IMR-90 (cell line): ENCODE measurements at regions not wholly inside any gene's neighbourhood (a gene's known extent, or its start where the extent isn't known, plus 50 kb on each side); places are given as distances from the start of the nearest gene placed in this dataset.

ENCODE experiments used
- ATAC-seq: fragments of 200-7000 bp; cut with Tn5 transposase; 2 replicates; pipeline ENCODE4 v1.9.1; 2020; ENCODE audit warnings: low read depth, mild to moderate bottlenecking, moderate library complexity
- BruUV-seq: library from RNA; stranded (reverse); fragments of 400-500 nt; replicated peaks from 2 replicates; lab custom pipeline; 2021; lab: Mats Ljungman, UMichigan
- CTCF ChIA-PET: fragments of 300-600 bp; formaldehyde crosslinking; extraction: SDS; loops from one replicate; lab custom pipeline; 2021; ENCODE audit warnings: antibody characterized with exemption; lab: Yijun Ruan, JAX
- POLR2A ChIA-PET: fragments of 300-600 bp; sonication (Branson Sonifier 250); formaldehyde crosslinking; loops from one replicate; lab custom pipeline; 2022; ENCODE audit warnings: antibody characterized with exemption; ENCODE audit not compliant: unreplicated experiment; lab: Charles Lee
- DNase-seq: peaks from one replicate; pipeline ENCODE4 v3.0.0; 2013
- H2AFZ ChIP-seq: replicated peaks from 2 replicates; pipeline ENCODE3; 2013; ENCODE audit warnings: low read length, mild to moderate bottlenecking; ENCODE audit not compliant: poor library complexity
- H2AK5ac ChIP-seq: 2 replicates; pipeline ENCODE4 v1.6.1; 2013; ENCODE audit warnings: low read depth, low read length, inconsistent platforms
- H2AK9ac ChIP-seq: replicated peaks from 2 replicates; pipeline ENCODE3; 2013; ENCODE audit warnings: mild to moderate bottlenecking, low read depth, low read length, moderate library complexity; ENCODE audit not compliant: poor library complexity
- H2BK120ac ChIP-seq: 2 replicates; pipeline ENCODE4 v1.6.1; 2013; ENCODE audit warnings: low read depth, low read length, inconsistent platforms
- H2BK15ac ChIP-seq: 3 replicates; pipeline ENCODE4 v1.6.1; 2013; ENCODE audit warnings: low read depth, low read length, inconsistent platforms
- H2BK20ac ChIP-seq: 2 replicates; pipeline ENCODE4 v1.6.1; 2013; ENCODE audit warnings: low read depth, mild to moderate bottlenecking, inconsistent platforms, low read length, moderate library complexity
- H2BK5ac ChIP-seq: 2 replicates; pipeline ENCODE4 v1.6.1; 2013; ENCODE audit warnings: mild to moderate bottlenecking, low read depth, low read length, inconsistent platforms; ENCODE audit not compliant: poor library complexity, severe bottlenecking
- H3K14ac ChIP-seq: replicated peaks from 2 replicates; pipeline ENCODE4 v1.6.1; 2013; ENCODE audit warnings: low read depth, low read length, inconsistent platforms
- H3K18ac ChIP-seq: 2 replicates; pipeline ENCODE4 v1.6.1; 2013; ENCODE audit warnings: low read depth, low read length, control low read depth
- H3K23ac ChIP-seq: 2 replicates; pipeline ENCODE4 v1.6.1; 2013; ENCODE audit warnings: low read depth, low read length, inconsistent platforms
- H3K27ac ChIP-seq: 2 replicates; pipeline ENCODE4 v1.5.1; 2013; ENCODE audit warnings: mild to moderate bottlenecking, control low read depth, low read length; ENCODE audit not compliant: insufficient read depth
- H3K27me3 ChIP-seq: 2 replicates; pipeline ENCODE4 v1.6.1; 2013; ENCODE audit warnings: low read length; ENCODE audit not compliant: control insufficient read depth, insufficient read depth
- H3K36me3 ChIP-seq: 2 replicates; pipeline ENCODE4 v1.6.1; 2013; ENCODE audit warnings: low read length, mixed read lengths; ENCODE audit not compliant: control insufficient read depth, insufficient read depth
- H3K4ac ChIP-seq: 2 replicates; pipeline ENCODE4 v1.6.1; 2013; ENCODE audit warnings: low read depth, low read length, inconsistent platforms
- H3K4me1 ChIP-seq: 2 replicates; pipeline ENCODE4 v1.6.1; 2013; ENCODE audit warnings: low read length, mixed read lengths; ENCODE audit not compliant: control insufficient read depth, insufficient read depth
- H3K4me2 ChIP-seq: 2 replicates; pipeline ENCODE4 v1.6.1; 2013; ENCODE audit warnings: low read depth, mild to moderate bottlenecking, control low read depth, low read length, moderate library complexity
- H3K4me3 ChIP-seq: 2 replicates; pipeline ENCODE4 v1.5.1; 2013; ENCODE audit warnings: low read depth, mild to moderate bottlenecking, control low read depth, low read length, moderate library complexity; ENCODE audit not compliant: insufficient read depth
- H3K56ac ChIP-seq: 2 replicates; pipeline ENCODE4 v1.6.1; 2013; ENCODE audit warnings: low read length, inconsistent platforms; ENCODE audit not compliant: insufficient read depth; ENCODE audit errors: extremely low read depth
- H3K79me1 ChIP-seq, 2 experiments: 2 replicates each; pipeline ENCODE4 v1.6.1; 2013; ENCODE audit warnings: low read length in 2 of 2, inconsistent platforms in 1 of 2, low read depth in 1 of 2
- H3K9ac ChIP-seq: 2 replicates; pipeline ENCODE4 v1.6.1; 2013; ENCODE audit warnings: low read depth, low read length, control low read depth
- H3K9me1 ChIP-seq: 2 replicates; pipeline ENCODE4 v1.6.1; 2013; ENCODE audit warnings: low read length, inconsistent platforms; ENCODE audit not compliant: insufficient read depth
- H3K9me3 ChIP-seq: 2 replicates; pipeline ENCODE4 v1.6.1; 2013; ENCODE audit warnings: low read length; ENCODE audit not compliant: control insufficient read depth, insufficient read depth
- H4K20me1 ChIP-seq: 2 replicates; pipeline ENCODE4 v1.6.1; 2013; ENCODE audit warnings: low read length, inconsistent platforms; ENCODE audit not compliant: insufficient read depth
- H4K5ac ChIP-seq: 2 replicates; pipeline ENCODE4 v1.6.1; 2013; ENCODE audit warnings: mild to moderate bottlenecking, low read depth, low read length, control low read depth
- H4K8ac ChIP-seq, 2 experiments: 2 replicates each; pipeline ENCODE4 v1.6.1; 2013; ENCODE audit warnings: low read depth in 2 of 2, low read length in 2 of 2, control low read depth in 1 of 2, inconsistent platforms in 1 of 2
- H4K91ac ChIP-seq: 2 replicates; pipeline ENCODE4 v1.6.1; 2013; ENCODE audit warnings: low read depth, low read length, inconsistent platforms; ENCODE audit not compliant: insufficient read depth
- CTCF ChIP-seq: conservative IDR thresholded peaks from 2 replicates; pipeline ENCODE4 v1.5.1; 2012; ENCODE audit warnings: mild to moderate bottlenecking, low read depth, low read length, improper control_type of control experiment
- FOS ChIP-seq: fragments of 150-350 bp; IDR thresholded peaks from 2 replicates; pipeline ENCODE4 v1.6.1; 2016; ENCODE audit warnings: low read depth, low read length
- NFE2L2 ChIP-seq: fragments of 150-350 bp; IDR thresholded peaks from 2 replicates; pipeline ENCODE4 v1.6.1; 2016; ENCODE audit warnings: low read depth, mild to moderate bottlenecking, low read length
- WGBS, 2 experiments: methylation state at CpG; one replicate each; pipeline versions ENCODE4 v1.1.5 to v1.1.7; 2013; ENCODE audit warnings: missing lambda C conversion rate in 2 of 2; ENCODE audit not compliant: insufficient read length in 1 of 2; ENCODE audit errors: extremely low coverage in 2 of 2; 5-methylcytosine and 5-hydroxymethylcytosine counted together
- dilution Hi-C: fragments of 300-500 bp; cut with HindIII; formaldehyde crosslinking; loops from one replicate; pipeline ENCODE4 v1.14.3; 2018; ENCODE audit warnings: low sequenced_read_pairs; ENCODE audit not compliant: unreplicated experiment
- in situ Hi-C: fragments of 300-500 bp; cut with MboI; formaldehyde crosslinking; loops from 3 replicates; pipeline ENCODE4 v1.14.3; 2019; ENCODE audit warnings: low sequenced_read_pairs, inconsistent platforms, mixed read lengths
- intact Hi-C: fragments of 100-400 bp; cut with micrococcal nuclease; formaldehyde crosslinking; loops from 2 replicates; pipeline ENCODE4 v1.10.0; 2022

GRCh38 chr3:157794771-157795170 is 291.6 kb upstream of the VEPH1 start:
- Histone ChIP-seq H3K18ac (no peak overlapping the region), H4K8ac (no peak overlapping the region), H4K91ac (no peak overlapping the region), H4K20me1 (no peaks in the 10 kb centered on the region), H3K27ac (no peak overlapping the region), H4K5ac (no peak overlapping the region), H2AK5ac (no peak overlapping the region), H3K23ac (no peak overlapping the region), H3K4me3 (no peak overlapping the region), H3K4me1 (peaks cover 1% of the 10 kb centered on the region; the same call in 1 of the 2 replicates), H3K79me1 (no peaks in the 10 kb centered on the region), H3K36me3 (no peaks in the 10 kb centered on the region), H2BK15ac (no peak overlapping the region), H3K9ac (no peak overlapping the region), H3K9me3 (no peaks in the 10 kb centered on the region), H3K27me3 (no peaks in the 10 kb centered on the region), H2AFZ (no peak overlapping the region), H3K9me1 (no peaks in the 10 kb centered on the region), H3K4ac (no peak overlapping the region), H2AK9ac (no peak overlapping the region), H2BK20ac (0 out of 2 replicates have a peak overlapping the region, but pooled peaks have one; percentile 14), H3K56ac (no peak overlapping the region), H2BK5ac (no peak overlapping the region), H2BK120ac (no peak overlapping the region; the same call in 1 of the 2 replicates), H3K4me2 (no peak overlapping the region), H3K14ac (no peak overlapping the region)
- ChIA-PET CTCF (no interaction called here), POLR2A (no interaction called here)
- dilution Hi-C loops = no loop called here
- no peak for TF ChIP-seq NFE2L2
- TF ChIP-seq CTCF = no peak
- peak; percentile 38; the same call in 1 of the 2 replicates for TF ChIP-seq FOS
- ATAC-seq = peak; percentile 75
- peak; percentile 53 for DNase-seq
- BruUV-seq = no TSS peak
- WGBS, 2 experiments = no CpG with 5 or more reads among the region's 1 CpG
- in situ Hi-C loops = no loop called here
- intact Hi-C loops = no loop called here
